ENCODE measurements at regions not wholly inside any gene's neighbourhood (a gene's known extent, or its start where the extent isn't known, plus 50 kb on each side); places are given as distances from the start of the nearest gene placed in this dataset.
"Not testable (repeated sequence)": the region's sequence is repeated elsewhere in the genome, so short reads cannot be mapped to it uniquely, and the experiment has no call there.

- WGBS, 2 donors (ENCODE audit: extremely low coverage in 2 of 2, insufficient read length in 2 of 2, insufficient replicate concordance in 1 of 2), result no CpG with 5 or more reads among the region's 3 CpGs
- Histone ChIP-seq H2BK5ac (ENCODE audit: low read length) (no peak overlapping the region), H3K14ac (ENCODE audit: low read length) (no peak overlapping the region), H2AK5ac (ENCODE audit: low read depth, low read length) (no peak overlapping the region), H3K79me1 (ENCODE audit: low read depth, low read length) (no peaks in the 10 kb centered on the region), H2AFZ (ENCODE audit: low read length) (no peak overlapping the region), H3K4me3 (ENCODE audit: low read length in 2 of 2) (no peak overlapping the region), H3K27ac (replicated peaks; ENCODE audit: low read length) (no peak overlapping the region), H2BK15ac (ENCODE audit: low read length) (no peak overlapping the region), H3K18ac (ENCODE audit: low read length) (no peak overlapping the region), H4K91ac (ENCODE audit: low read depth, low read length, poor library complexity) (no peak overlapping the region), H3K4ac (ENCODE audit: low read length) (no peak overlapping the region), H3K27me3 (ENCODE audit: control insufficient read depth in 3 of 3, insufficient read depth in 3 of 3, low read depth in 1 of 3, low read length in 3 of 3) (peaks cover 0 to 4% (median 0%) of the 10 kb centered on the region in 3 experiments), H3K4me2 (ENCODE audit: insufficient read depth, low read length, poor library complexity, severe bottlenecking) (no peak overlapping the region), H3K9me3 (replicated peaks in 1 of 2; ENCODE audit: control insufficient read depth in 2 of 2, insufficient read depth in 1 of 2, low read depth in 1 of 2, low read length in 2 of 2) (no peaks in the 10 kb centered on the region), H2BK12ac (ENCODE audit: low read length) (no peak overlapping the region), H2BK120ac (ENCODE audit: low read depth, low read length) (no peak overlapping the region), H3K23ac (ENCODE audit: low read depth, low read length, poor library complexity) (no peak overlapping the region), H3K36me3 (replicated peaks in 1 of 2; ENCODE audit: control insufficient read depth in 2 of 2, insufficient read depth in 2 of 2, low read length in 2 of 2) (no peaks in the 10 kb centered on the region), H4K8ac (ENCODE audit: low read depth, low read length) (no peak overlapping the region), H3K4me1 (ENCODE audit: control insufficient read depth in 2 of 2, insufficient read depth in 1 of 2, low read depth in 1 of 2, low read length in 2 of 2) (no peaks in the 10 kb centered on the region), H3K9ac (ENCODE audit: low read depth, low read length, poor library complexity) (no peak overlapping the region)
- DNase-seq (ENCODE audit: low spot score), result no peak
Observed at GRCh38 chr5:135739383-135739981, 95.0 kb upstream of the SLC25A48 start.

GRCh38 chr5:135738564-135738875 lies 95.9 kb upstream of the SLC25A48 start:
- no peaks in the 10 kb centered on the region for H3K36me3 ChIP-seq (replicated peaks in 1 of 2; ENCODE audit: control insufficient read depth in 2 of 2, insufficient read depth in 2 of 2, low read length in 2 of 2)
- H3K23ac ChIP-seq (ENCODE audit: low read depth, low read length, poor library complexity), result no peak overlapping the region
- H2BK5ac ChIP-seq (ENCODE audit: low read length), result no peak overlapping the region
- H3K9ac ChIP-seq (ENCODE audit: low read depth, low read length, poor library complexity), result no peak overlapping the region
- no peak overlapping the region for H3K4me2 ChIP-seq (ENCODE audit: insufficient read depth, low read length, poor library complexity, severe bottlenecking)
- no peak overlapping the region for H3K18ac ChIP-seq (ENCODE audit: low read length)
- peaks cover 0 to 4% (median 0%) of the 10 kb centered on the region in 3 experiments for H3K27me3 ChIP-seq (ENCODE audit: control insufficient read depth in 3 of 3, insufficient read depth in 3 of 3, low read depth in 1 of 3, low read length in 3 of 3)
- WGBS, 2 donors (ENCODE audit: extremely low coverage in 2 of 2, insufficient read length in 2 of 2, insufficient replicate concordance in 1 of 2), result no CpG with 5 or more reads among the region's 5 CpGs
- H3K9me3 ChIP-seq (replicated peaks in 1 of 2; ENCODE audit: control insufficient read depth in 2 of 2, insufficient read depth in 1 of 2, low read depth in 1 of 2, low read length in 2 of 2), result no peaks in the 10 kb centered on the region
- no peak overlapping the region for H2BK15ac ChIP-seq (ENCODE audit: low read length)
- H2AFZ ChIP-seq (ENCODE audit: low read length), result no peak overlapping the region
- H3K4ac ChIP-seq (ENCODE audit: low read length), result no peak overlapping the region
- H3K27ac ChIP-seq (replicated peaks; ENCODE audit: low read length), result no peak overlapping the region
- H3K14ac ChIP-seq (ENCODE audit: low read length), result no peak overlapping the region
- H3K79me1 ChIP-seq (ENCODE audit: low read depth, low read length), result no peaks in the 10 kb centered on the region
- H4K8ac ChIP-seq (ENCODE audit: low read depth, low read length), result no peak overlapping the region
- no peaks in the 10 kb centered on the region for H3K4me1 ChIP-seq (ENCODE audit: control insufficient read depth in 2 of 2, insufficient read depth in 1 of 2, low read depth in 1 of 2, low read length in 2 of 2)
- no peak overlapping the region for H4K91ac ChIP-seq (ENCODE audit: low read depth, low read length, poor library complexity)
- no peak overlapping the region for H2BK12ac ChIP-seq (ENCODE audit: low read length)
- H2AK5ac ChIP-seq (ENCODE audit: low read depth, low read length), result no peak overlapping the region
- H3K4me3 ChIP-seq (ENCODE audit: low read length in 2 of 2), result no peak overlapping the region
- no peak for DNase-seq (ENCODE audit: low spot score)
- H2BK120ac ChIP-seq (ENCODE audit: low read depth, low read length), result no peak overlapping the region

GRCh38 chr5:135737701-135738563 lies 96.5 kb upstream of the SLC25A48 start:
- Histone ChIP-seq H3K4me3 (ENCODE audit: low read length in 2 of 2) (no peak overlapping the region), H2AK5ac (ENCODE audit: low read depth, low read length) (no peak overlapping the region), H3K4me1 (ENCODE audit: control insufficient read depth in 2 of 2, insufficient read depth in 1 of 2, low read depth in 1 of 2, low read length in 2 of 2) (no peaks in the 10 kb centered on the region), H2AFZ (ENCODE audit: low read length) (no peak overlapping the region), H2BK5ac (ENCODE audit: low read length) (no peak overlapping the region), H2BK15ac (ENCODE audit: low read length) (no peak overlapping the region), H3K27ac (replicated peaks; ENCODE audit: low read length) (no peak overlapping the region), H3K18ac (ENCODE audit: low read length) (no peak overlapping the region), H2BK12ac (ENCODE audit: low read length) (no peak overlapping the region), H3K4ac (ENCODE audit: low read length) (no peak overlapping the region), H3K36me3 (replicated peaks in 1 of 2; ENCODE audit: control insufficient read depth in 2 of 2, insufficient read depth in 2 of 2, low read length in 2 of 2) (no peaks in the 10 kb centered on the region), H3K9me3 (replicated peaks in 1 of 2; ENCODE audit: control insufficient read depth in 2 of 2, insufficient read depth in 1 of 2, low read depth in 1 of 2, low read length in 2 of 2) (no peaks in the 10 kb centered on the region), H3K79me1 (ENCODE audit: low read depth, low read length) (no peaks in the 10 kb centered on the region), H3K14ac (ENCODE audit: low read length) (no peak overlapping the region), H2BK120ac (ENCODE audit: low read depth, low read length) (no peak overlapping the region), H3K23ac (ENCODE audit: low read depth, low read length, poor library complexity) (no peak overlapping the region), H3K4me2 (ENCODE audit: insufficient read depth, low read length, poor library complexity, severe bottlenecking) (no peak overlapping the region), H3K9ac (ENCODE audit: low read depth, low read length, poor library complexity) (no peak overlapping the region), H4K8ac (ENCODE audit: low read depth, low read length) (peak overlapping the region; percentile 44), H3K27me3 (ENCODE audit: control insufficient read depth in 3 of 3, insufficient read depth in 3 of 3, low read depth in 1 of 3, low read length in 3 of 3) (peaks cover 0 to 4% (median 0%) of the 10 kb centered on the region in 3 experiments), H4K91ac (ENCODE audit: low read depth, low read length, poor library complexity) (no peak overlapping the region)
- no peak for DNase-seq (ENCODE audit: low spot score)
- no CpG with 5 or more reads among the region's 11 CpGs for WGBS, 2 donors (ENCODE audit: extremely low coverage in 2 of 2, insufficient read length in 2 of 2, insufficient replicate concordance in 1 of 2)

- WGBS, 2 donors (ENCODE audit: extremely low coverage in 2 of 2, insufficient read length in 2 of 2, insufficient replicate concordance in 1 of 2), result no CpG with 5 or more reads among the region's 9 CpGs
- H2AK5ac ChIP-seq (ENCODE audit: low read depth, low read length); H2BK120ac ChIP-seq (ENCODE audit: low read depth, low read length); H4K8ac ChIP-seq (ENCODE audit: low read depth, low read length); H3K4me2 ChIP-seq (ENCODE audit: insufficient read depth, low read length, poor library complexity, severe bottlenecking); H2BK5ac ChIP-seq (ENCODE audit: low read length); H3K23ac ChIP-seq (ENCODE audit: low read depth, low read length, poor library complexity); H2BK12ac ChIP-seq (ENCODE audit: low read length); H2AFZ ChIP-seq (ENCODE audit: low read length); H3K4me3 ChIP-seq (ENCODE audit: low read length in 2 of 2); H3K79me1 ChIP-seq (ENCODE audit: low read depth, low read length); H3K9ac ChIP-seq (ENCODE audit: low read depth, low read length, poor library complexity); H3K27me3 ChIP-seq (ENCODE audit: control insufficient read depth in 3 of 3, insufficient read depth in 3 of 3, low read depth in 1 of 3, low read length in 3 of 3); H4K91ac ChIP-seq (ENCODE audit: low read depth, low read length, poor library complexity); H2BK15ac ChIP-seq (ENCODE audit: low read length); H3K36me3 ChIP-seq (replicated peaks in 1 of 2; ENCODE audit: control insufficient read depth in 2 of 2, insufficient read depth in 2 of 2, low read length in 2 of 2); H3K4ac ChIP-seq (ENCODE audit: low read length); H3K4me1 ChIP-seq (ENCODE audit: control insufficient read depth in 2 of 2, insufficient read depth in 1 of 2, low read depth in 1 of 2, low read length in 2 of 2); H3K9me3 ChIP-seq (replicated peaks in 1 of 2; ENCODE audit: control insufficient read depth in 2 of 2, insufficient read depth in 1 of 2, low read depth in 1 of 2, low read length in 2 of 2); H3K14ac ChIP-seq (ENCODE audit: low read length); DNase-seq (ENCODE audit: low spot score); H3K18ac ChIP-seq (ENCODE audit: low read length); H3K27ac ChIP-seq (replicated peaks; ENCODE audit: low read length): not testable (repeated sequence)
Observed at GRCh38 chr5:135736952-135737351, 97.5 kb upstream of the SLC25A48 start.

All from neuronal stem cell (in vitro differentiated cells).